Esophagus squamous epithelium (tissue), 5 donors: ENCODE measurements at regions not wholly inside any gene's neighbourhood (a gene's known extent, or its start where the extent isn't known, plus 50 kb on each side); places are given as distances from the start of the nearest gene placed in this dataset.

Experiments
- DNase-seq: peaks from one replicate; lab custom pipeline; 2025; lab: John Stamatoyannopoulos, UW
- H3K27ac ChIP-seq, 4 donors: fragments of 200-600 bp; sonication (generic); one replicate each; pipeline ENCODE4 v1.5.1; 2016 to 2019; ENCODE audit warnings: mild to moderate bottlenecking in 1 of 4
- H3K27me3 ChIP-seq, 4 donors: fragments of 200-600 bp; sonication (generic); 1 replicate in 3 of 4; 2 replicates in 1 of 4; pipeline versions ENCODE4 v1.5.1 to v1.6.0; 2017 to 2021; ENCODE audit warnings: antibody characterized with exemption in 1 of 4
- H3K36me3 ChIP-seq, 3 donors: fragments of 200-600 bp; sonication (generic); one replicate each; pipeline ENCODE4 v1.5.1; 2016 to 2019
- H3K4me1 ChIP-seq, 3 donors: fragments of 200-600 bp; sonication (generic); one replicate each; pipeline ENCODE4 v1.5.1; 2017 to 2019
- H3K4me3 ChIP-seq, 4 donors: fragments of 200-600 bp; sonication (generic); 1 replicate in 3 of 4; 2 replicates in 1 of 4; pipeline ENCODE4 v1.5.1; 2016 to 2019; ENCODE audit warnings: mild to moderate bottlenecking in 2 of 4, moderate library complexity in 1 of 4
- H3K9me3 ChIP-seq, 3 donors: fragments of 200-600 bp; sonication (generic); one replicate each; pipeline ENCODE4 v1.5.1; 2016 to 2019
- CTCF ChIP-seq, 6 experiments: fragments of 450-650 bp in 4 of 6; fragments of 200-600 bp in 2 of 6; sonication (generic) in 2 of 6; IDR thresholded peaks; one replicate each; pipeline ENCODE4 v1.5.1; 2016 to 2019; ENCODE audit warnings: antibody characterized with exemption in 6 of 6, mild to moderate bottlenecking in 4 of 6, moderate library complexity in 4 of 6
- POLR2A ChIP-seq, 4 donors: fragments of 450-650 bp; IDR thresholded peaks; one replicate each; pipeline ENCODE4 v1.6.1; 2017; ENCODE audit warnings: antibody characterized with exemption in 4 of 4, mild to moderate bottlenecking in 4 of 4, moderate library complexity in 3 of 4
- WGBS, 2 donors: methylation state at CpG; one replicate each; pipeline ENCODE4 v1.1.5; 2018; 5-methylcytosine and 5-hydroxymethylcytosine counted together
- intact Hi-C: fragments of 100-400 bp; cut with DNase I; formaldehyde crosslinking; loops from one replicate; pipeline ENCODE4 v1.15.0; 2022
- donor health status: DM: yes; HTN: yes; CAD: no.

GRCh38 chr9:86600291-86600690 lies 246.1 kb upstream of the TUT7 start:
- Histone ChIP-seq H3K36me3 (no peaks in the 10 kb centered on the region), H3K9me3 (no peaks in the 10 kb centered on the region), H3K4me1 (peaks cover 0 to 10% (median 0%) of the 10 kb centered on the region in 3 donors), H3K4me3 (no peak overlapping the region), H3K27ac (no peak overlapping the region), H3K27me3 (peaks cover 0 to 3% (median 0%) of the 10 kb centered on the region in 4 donors)
- TF ChIP-seq POLR2A (IDR thresholded peaks at IDR 0.05) (no peak), CTCF (IDR thresholded peaks at IDR 0.05) (no peak)
- no peak for DNase-seq
- 8 to 10% methylated on average over 3 of the region's 3 CpGs for WGBS, 2 donors
- intact Hi-C loops = no loop called here

- H3K27ac ChIP-seq = no peak overlapping the region
These were observed 245.4 kb upstream of the TUT7 start for GRCh38 chr9:86599561-86599960.

GRCh38 chr9:86598411-86599239 lies 244.4 kb upstream of the TUT7 start:
- TF ChIP-seq POLR2A (IDR thresholded peaks at IDR 0.05) (no peak), CTCF (IDR thresholded peaks at IDR 0.05) (no peak)
- Histone ChIP-seq H3K4me1 (peaks cover 0 to 10% (median 0%) of the 10 kb centered on the region in 3 donors), H3K27me3 (peaks cover 0 to 3% (median 0%) of the 10 kb centered on the region in 4 donors), H3K4me3 (no peak overlapping the region), H3K27ac (no peak overlapping the region), H3K36me3 (no peaks in the 10 kb centered on the region), H3K9me3 (no peaks in the 10 kb centered on the region)
- WGBS, 2 donors = 56 to 72% methylated on average over 10 of the region's 10 CpGs
- intact Hi-C loops = no loop called here
- no peak for DNase-seq

More at GRCh38 chr9:86599561-86599960, 245.4 kb upstream of the TUT7 start:
- Histone ChIP-seq H3K4me1 (peaks cover 0 to 10% (median 0%) of the 10 kb centered on the region in 3 donors), H3K4me3 (no peak overlapping the region), H3K9me3 (no peaks in the 10 kb centered on the region), H3K36me3 (no peaks in the 10 kb centered on the region), H3K27me3 (peaks cover 0 to 3% (median 0%) of the 10 kb centered on the region in 4 donors)
- no peak for TF ChIP-seq POLR2A (IDR thresholded peaks at IDR 0.05)
- no peak for TF ChIP-seq CTCF (IDR thresholded peaks at IDR 0.05)
- intact Hi-C loops = no loop called here
- no peak for DNase-seq
- WGBS, 2 donors = 53 to 58% methylated on average over 1 of the region's 1 CpG

GRCh38 chr9:86594724-86595123 lies 240.5 kb upstream of the TUT7 start:
- Histone ChIP-seq H3K27ac (no peak overlapping the region), H3K4me3 (no peak overlapping the region), H3K27me3 (peaks cover 0 to 3% (median 0%) of the 10 kb centered on the region in 4 donors), H3K36me3 (no peaks in the 10 kb centered on the region), H3K9me3 (no peaks in the 10 kb centered on the region), H3K4me1 (peaks cover 0 to under 1% (median 0%) of the 10 kb centered on the region in 3 donors)
- intact Hi-C loops = no loop called here
- no peak for DNase-seq
- TF ChIP-seq POLR2A (IDR thresholded peaks at IDR 0.05) = no peak
- no peak for TF ChIP-seq CTCF (IDR thresholded peaks at IDR 0.05)
- WGBS, 2 donors = 86 to 87% methylated on average over 10 of the region's 10 CpGs

- WGBS, 2 donors = 39 to 42% methylated on average over 3 to 4 of the region's 4 CpGs
- DNase-seq = no peak
- intact Hi-C loops = no loop called here
These were observed 237.3 kb upstream of the TUT7 start for GRCh38 chr9:86591472-86591871.

More at GRCh38 chr9:86591472-86591871, 237.3 kb upstream of the TUT7 start:
- H3K27ac ChIP-seq = no peak overlapping the region
- H3K4me3 ChIP-seq = no peak overlapping the region
- H3K9me3 ChIP-seq = no peaks in the 10 kb centered on the region
- H3K27me3 ChIP-seq = no peaks in the 10 kb centered on the region
- H3K36me3 ChIP-seq = no peaks in the 10 kb centered on the region
- no peaks in the 10 kb centered on the region for H3K4me1 ChIP-seq
- TF ChIP-seq POLR2A (IDR thresholded peaks at IDR 0.05) (no peak), CTCF (IDR thresholded peaks at IDR 0.05) (no peak)
